ENCODE measurements at regions not wholly inside any gene's neighbourhood (a gene's known extent, or its start where the extent isn't known, plus 50 kb on each side); places are given as distances from the start of the nearest gene placed in this dataset.
A peak's percentile ranks its signal among the peaks of the same experiment; 100 is the strongest.
"Not testable (repeated sequence)": the region's sequence is repeated elsewhere in the genome, so short reads cannot be mapped to it uniquely, and the experiment has no call there.

- no peak for DNase-seq
Observed at GRCh38 chr15:20344601-20345400, 196.8 kb downstream of the GOLGA6L6 start.

- DNase-seq: not testable (repeated sequence)
Observed at GRCh38 chr15:20343395-20344211, 198.0 kb downstream of the GOLGA6L6 start.

- not testable (repeated sequence) for DNase-seq
Observed at GRCh38 chr15:20342601-20343394, 198.8 kb downstream of the GOLGA6L6 start.

- peak in 2 of 3 donors; percentile 32 to 34 for DNase-seq
Observed at GRCh38 chr15:20341901-20342600, 199.5 kb downstream of the GOLGA6L6 start.

- peak in 2 of 3 donors; percentile 29 to 45 for DNase-seq
Observed at GRCh38 chr15:20340931-20341661, 200.5 kb downstream of the GOLGA6L6 start.

- no peak for DNase-seq
Observed at GRCh38 chr15:20340331-20340811, 201.2 kb downstream of the GOLGA6L6 start.

GRCh38 chr15:20339086-20339791 lies 202.4 kb downstream of the GOLGA6L6 start:
- DNase-seq: not testable (repeated sequence)

- DNase-seq: not testable (repeated sequence)
Observed at GRCh38 chr15:20338671-20339070, 202.9 kb downstream of the GOLGA6L6 start.

GRCh38 chr15:20337238-20337637 lies 204.4 kb downstream of the GOLGA6L6 start:
- not testable (repeated sequence) for DNase-seq

- not testable (repeated sequence) for DNase-seq
Observed at GRCh38 chr15:20334451-20334850, 207.1 kb downstream of the GOLGA6L6 start.

GRCh38 chr15:20325751-20326150 lies 215.8 kb downstream of the GOLGA6L6 start:
- DNase-seq: not testable (repeated sequence)

GRCh38 chr15:20317132-20317531 lies 224.5 kb downstream of the GOLGA6L6 start:
- not testable (repeated sequence) for DNase-seq

- not testable (repeated sequence) for DNase-seq
Observed at GRCh38 chr15:20311014-20311680, 230.5 kb downstream of the GOLGA6L6 start.

GRCh38 chr15:20310603-20311002 lies 231.0 kb downstream of the GOLGA6L6 start:
- no peak for DNase-seq

- not testable (repeated sequence) for DNase-seq
Observed at GRCh38 chr15:20309966-20310365, 231.6 kb downstream of the GOLGA6L6 start.

- not testable (repeated sequence) for DNase-seq
Observed at GRCh38 chr15:20309395-20309794, 232.2 kb downstream of the GOLGA6L6 start.

GRCh38 chr15:20308027-20308690 lies 233.4 kb downstream of the GOLGA6L6 start:
- not testable (repeated sequence) for DNase-seq

- DNase-seq: not testable (repeated sequence)
Observed at GRCh38 chr15:20307137-20307536, 234.5 kb downstream of the GOLGA6L6 start.

- not testable (repeated sequence) for DNase-seq
Observed at GRCh38 chr15:20306497-20307106, 235.0 kb downstream of the GOLGA6L6 start.
